ENCODE measurements at regions not wholly inside any gene's neighbourhood (a gene's known extent, or its start where the extent isn't known, plus 50 kb on each side); places are given as distances from the start of the nearest gene placed in this dataset.

GRCh38 chr14:59123975-59124374 lies 64.5 kb upstream of the DAAM1 start:
- DNase-seq (ENCODE audit: extremely low read depth, low read depth), result no peak
- TF ChIP-seq, protein P1, sequence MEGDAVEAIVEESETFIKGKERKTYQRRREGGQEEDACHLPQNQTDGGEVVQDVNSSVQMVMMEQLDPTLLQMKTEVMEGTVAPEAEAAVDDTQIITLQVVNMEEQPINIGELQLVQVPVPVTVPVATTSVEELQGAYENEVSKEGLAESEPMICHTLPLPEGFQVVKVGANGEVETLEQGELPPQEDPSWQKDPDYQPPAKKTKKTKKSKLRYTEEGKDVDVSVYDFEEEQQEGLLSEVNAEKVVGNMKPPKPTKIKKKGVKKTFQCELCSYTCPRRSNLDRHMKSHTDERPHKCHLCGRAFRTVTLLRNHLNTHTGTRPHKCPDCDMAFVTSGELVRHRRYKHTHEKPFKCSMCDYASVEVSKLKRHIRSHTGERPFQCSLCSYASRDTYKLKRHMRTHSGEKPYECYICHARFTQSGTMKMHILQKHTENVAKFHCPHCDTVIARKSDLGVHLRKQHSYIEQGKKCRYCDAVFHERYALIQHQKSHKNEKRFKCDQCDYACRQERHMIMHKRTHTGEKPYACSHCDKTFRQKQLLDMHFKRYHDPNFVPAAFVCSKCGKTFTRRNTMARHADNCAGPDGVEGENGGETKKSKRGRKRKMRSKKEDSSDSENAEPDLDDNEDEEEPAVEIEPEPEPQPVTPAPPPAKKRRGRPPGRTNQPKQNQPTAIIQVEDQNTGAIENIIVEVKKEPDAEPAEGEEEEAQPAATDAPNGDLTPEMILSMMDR (IDR thresholded peaks at IDR 0.05; ENCODE audit: low read depth, low read length), result peak; percentile 33

GRCh38 chr14:59125156-59125555 lies 63.3 kb upstream of the DAAM1 start:
- TF ChIP-seq, protein P1 (IDR thresholded peaks at IDR 0.05; ENCODE audit: low read depth, low read length), result no peak
- no peak for DNase-seq (ENCODE audit: extremely low read depth, low read depth)

- DNase-seq (ENCODE audit: extremely low read depth, low read depth), result peak; percentile 31
- TF ChIP-seq, protein P1 (IDR thresholded peaks at IDR 0.05; ENCODE audit: low read depth, low read length), result peak; percentile 68
Measured at GRCh38 chr14:59126714-59127436, 61.6 kb upstream of the DAAM1 start.

DNA sequence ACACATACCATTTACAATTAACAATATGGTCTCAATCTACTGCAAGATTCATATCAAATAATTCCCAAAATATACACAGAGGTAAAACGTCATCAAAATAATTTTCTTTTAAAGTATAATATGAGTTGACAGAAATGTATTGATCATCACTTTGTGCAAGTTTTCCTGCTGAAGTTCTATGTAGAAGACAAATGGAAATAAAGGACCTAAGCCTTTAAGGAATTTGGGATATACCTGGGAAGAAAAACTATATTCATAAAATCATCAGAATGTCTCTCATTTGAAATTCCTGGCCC lies 61.1 kb upstream of the DAAM1 start:
- TF ChIP-seq, protein P1 (IDR thresholded peaks at IDR 0.05; ENCODE audit: low read depth, low read length), result no peak

GRCh38 chr14:59130462-59130861 lies 58.0 kb upstream of the DAAM1 start:
- DNase-seq (ENCODE audit: extremely low read depth, low read depth), result no peak
- TF ChIP-seq, protein P1 (IDR thresholded peaks at IDR 0.05; ENCODE audit: low read depth, low read length), result no peak

More for the DNA sequence above, 61.1 kb upstream of the DAAM1 start:
- DNase-seq (ENCODE audit: extremely low read depth, low read depth), result no peak

GRCh38 chr14:59131938-59132795 lies 56.3 kb upstream of the DAAM1 start:
- TF ChIP-seq, protein P1 (IDR thresholded peaks at IDR 0.05; ENCODE audit: low read depth, low read length), result no peak
- no peak for DNase-seq (ENCODE audit: extremely low read depth, low read depth)
